Fibroblast of pulmonary artery (primary cell): ENCODE measurements at regions not wholly inside any gene's neighbourhood (a gene's known extent, or its start where the extent isn't known, plus 50 kb on each side); places are given as distances from the start of the nearest gene placed in this dataset.

ENCODE experiments used
- DNase-seq: peaks from one replicate; pipeline ENCODE4 v3.0.0-alpha.2; 2010; ENCODE audit warnings: low read depth
- H3K4me3 ChIP-seq: replicated peaks from 2 replicates; pipeline ENCODE4 v1.5.1; 2011; ENCODE audit warnings: low read depth, mild to moderate bottlenecking, control low read depth, low read length, moderate library complexity
- TF ChIP-seq, protein P1 (sequence below): IDR thresholded peaks from 2 replicates; pipeline ENCODE4 v1.5.1; 2011; ENCODE audit warnings: mild to moderate bottlenecking, control low read depth, low read length, inconsistent platforms; ENCODE audit errors: missing control alignments

DNA sequence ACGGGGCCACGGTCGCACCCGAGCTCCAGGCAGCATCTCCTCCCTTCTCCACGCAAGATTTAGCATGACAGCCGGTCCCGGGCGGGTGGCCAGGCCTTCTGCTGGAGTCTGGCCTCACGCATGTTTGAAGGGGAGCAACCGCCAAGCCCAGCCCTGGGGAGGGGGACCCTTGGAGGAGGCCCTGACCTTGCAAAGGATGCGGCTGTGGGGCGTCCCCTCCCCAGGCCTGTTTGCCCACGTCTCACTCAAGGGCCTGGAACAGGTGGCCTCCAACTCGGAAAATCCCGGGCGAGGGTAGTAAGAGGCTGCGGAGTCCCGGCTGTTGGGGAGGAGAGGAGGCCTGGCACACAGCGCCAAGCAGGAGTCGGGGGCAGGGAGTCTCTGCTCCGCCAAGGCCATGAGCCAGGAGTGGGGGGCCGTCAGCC lies 50.6 kb upstream of the DPYSL4 start:
- no peak for DNase-seq
- no peak overlapping the region for H3K4me3 ChIP-seq
- TF ChIP-seq, protein P1, sequence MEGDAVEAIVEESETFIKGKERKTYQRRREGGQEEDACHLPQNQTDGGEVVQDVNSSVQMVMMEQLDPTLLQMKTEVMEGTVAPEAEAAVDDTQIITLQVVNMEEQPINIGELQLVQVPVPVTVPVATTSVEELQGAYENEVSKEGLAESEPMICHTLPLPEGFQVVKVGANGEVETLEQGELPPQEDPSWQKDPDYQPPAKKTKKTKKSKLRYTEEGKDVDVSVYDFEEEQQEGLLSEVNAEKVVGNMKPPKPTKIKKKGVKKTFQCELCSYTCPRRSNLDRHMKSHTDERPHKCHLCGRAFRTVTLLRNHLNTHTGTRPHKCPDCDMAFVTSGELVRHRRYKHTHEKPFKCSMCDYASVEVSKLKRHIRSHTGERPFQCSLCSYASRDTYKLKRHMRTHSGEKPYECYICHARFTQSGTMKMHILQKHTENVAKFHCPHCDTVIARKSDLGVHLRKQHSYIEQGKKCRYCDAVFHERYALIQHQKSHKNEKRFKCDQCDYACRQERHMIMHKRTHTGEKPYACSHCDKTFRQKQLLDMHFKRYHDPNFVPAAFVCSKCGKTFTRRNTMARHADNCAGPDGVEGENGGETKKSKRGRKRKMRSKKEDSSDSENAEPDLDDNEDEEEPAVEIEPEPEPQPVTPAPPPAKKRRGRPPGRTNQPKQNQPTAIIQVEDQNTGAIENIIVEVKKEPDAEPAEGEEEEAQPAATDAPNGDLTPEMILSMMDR = no peak

- no peak for DNase-seq
- TF ChIP-seq, protein P1 = no peak
- no peak overlapping the region for H3K4me3 ChIP-seq
Measured at GRCh38 chr10:132136689-132137088, 50.1 kb upstream of the DPYSL4 start.
